Activated effector memory CD4-positive, alpha-beta T cell treated with anti-CD3 and anti-CD28 coated beads, Interleukin-2, amount 50 U/mL, for 16 hours (primary cell): ENCODE measurements at regions not wholly inside any gene's neighbourhood (a gene's known extent, or its start where the extent isn't known, plus 50 kb on each side); places are given as distances from the start of the nearest gene placed in this dataset.

Experiments
- DNase-seq: peaks from one replicate; pipeline ENCODE4 v3.0.0-alpha.2; 2020

DNA sequence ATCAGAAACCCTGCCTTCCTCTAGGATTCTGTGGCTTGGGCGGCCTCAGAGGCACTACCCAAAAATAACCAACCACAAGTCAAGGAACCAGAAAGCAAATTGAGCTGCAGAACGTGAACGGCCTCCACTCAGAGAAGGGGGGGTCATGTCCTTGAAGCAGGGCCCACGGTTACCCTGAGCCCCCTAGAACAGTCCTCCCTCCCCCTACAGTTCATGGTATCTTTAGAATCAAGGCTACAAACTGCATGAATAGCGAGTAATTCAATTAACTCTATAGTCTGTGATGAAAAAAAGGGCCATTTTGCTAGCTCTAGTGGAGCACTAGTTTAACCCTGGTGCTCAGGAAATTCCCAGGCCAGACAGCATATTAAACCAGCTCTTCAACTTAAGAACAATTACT, 79.0 kb upstream of the ZNF507 start:
- no peak for DNase-seq

DNA sequence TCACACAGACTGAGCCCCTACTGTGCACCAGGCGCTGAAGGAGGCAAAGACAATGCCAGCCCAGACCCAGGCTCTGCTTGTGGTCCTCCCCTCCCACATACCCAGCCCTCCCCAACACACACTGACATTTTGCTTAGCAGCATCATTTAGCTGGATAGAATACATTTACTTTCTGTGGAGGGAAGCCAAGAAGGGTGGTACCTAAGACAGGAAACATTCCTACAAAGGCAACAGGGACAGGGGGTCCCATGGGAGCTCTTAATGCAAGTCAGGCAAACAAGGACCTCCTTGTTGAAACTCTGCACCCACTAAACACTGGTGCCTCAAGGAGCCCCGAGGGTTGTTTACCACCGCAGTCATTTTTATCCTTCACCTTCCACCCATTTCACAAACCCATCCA, 77.0 kb upstream of the ZNF507 start:
- no peak for DNase-seq

GRCh38 chr19:32269831-32270230, 75.6 kb upstream of the ZNF507 start:
- DNase-seq: no peak

DNA sequence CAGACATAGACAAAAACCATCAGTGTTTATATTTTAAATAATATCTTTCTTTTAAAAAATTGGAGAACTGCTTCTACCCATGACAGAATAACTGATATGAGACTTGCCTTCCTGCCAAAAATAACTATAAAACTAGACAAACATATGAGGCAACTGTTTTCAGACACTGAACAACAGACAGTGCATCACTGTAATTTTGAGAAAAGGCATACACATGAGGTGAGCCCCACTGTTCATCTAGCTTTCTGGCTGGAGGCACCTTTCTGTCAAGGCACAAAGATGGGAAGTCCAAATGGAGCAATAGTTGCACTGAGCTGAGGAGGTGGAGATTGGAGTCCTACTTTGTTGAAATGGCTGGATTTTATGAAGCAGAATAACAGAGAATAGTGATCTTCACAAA, 71.9 kb upstream of the ZNF507 start:
- no peak for DNase-seq

DNA sequence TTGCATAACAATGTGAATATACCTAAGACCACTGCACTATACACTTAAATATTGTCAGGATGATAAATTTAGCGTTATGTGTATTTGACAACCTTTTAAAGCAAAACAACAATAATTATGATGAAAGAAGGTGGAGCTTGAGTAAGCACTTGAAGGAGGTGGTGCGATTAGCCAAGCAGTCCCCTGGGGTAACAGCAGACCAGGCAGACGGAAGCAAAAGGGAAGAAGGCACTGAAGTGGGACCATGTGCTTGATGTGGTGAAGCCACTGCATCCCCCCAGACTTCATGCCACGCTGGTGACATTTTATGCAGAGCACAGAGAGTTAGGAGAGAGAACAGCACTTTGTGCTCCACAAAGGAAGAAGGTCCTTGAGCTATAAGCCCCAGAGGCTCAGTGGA, 58.3 kb upstream of the ZNF507 start:
- no peak for DNase-seq

DNA sequence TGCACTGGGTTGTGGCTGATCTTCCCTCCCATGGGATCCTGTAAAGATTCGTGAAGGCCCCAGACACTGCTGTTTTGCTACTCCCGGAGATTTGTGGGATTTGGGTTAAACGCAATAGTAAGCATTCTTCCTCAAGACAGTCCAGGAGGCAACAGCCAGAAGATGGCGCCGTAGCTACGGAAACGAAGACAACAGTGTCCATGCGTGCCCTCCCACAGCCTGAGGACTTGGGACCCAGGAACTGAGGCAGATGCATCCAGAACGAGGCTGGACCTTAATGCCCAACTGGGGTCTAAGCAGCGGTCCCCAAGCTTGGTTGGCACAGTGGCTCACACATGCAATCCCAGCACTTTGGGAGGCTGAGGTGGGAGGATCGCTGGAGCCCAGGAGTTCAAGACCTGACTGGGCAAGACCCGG, 57.6 kb upstream of the ZNF507 start:
- DNase-seq: no peak

- no peak for DNase-seq
These were observed 55.7 kb upstream of the ZNF507 start for GRCh38 chr19:32289566-32290210.

GRCh38 chr19:32291876-32292275, 53.5 kb upstream of the ZNF507 start:
- no peak for DNase-seq

DNA sequence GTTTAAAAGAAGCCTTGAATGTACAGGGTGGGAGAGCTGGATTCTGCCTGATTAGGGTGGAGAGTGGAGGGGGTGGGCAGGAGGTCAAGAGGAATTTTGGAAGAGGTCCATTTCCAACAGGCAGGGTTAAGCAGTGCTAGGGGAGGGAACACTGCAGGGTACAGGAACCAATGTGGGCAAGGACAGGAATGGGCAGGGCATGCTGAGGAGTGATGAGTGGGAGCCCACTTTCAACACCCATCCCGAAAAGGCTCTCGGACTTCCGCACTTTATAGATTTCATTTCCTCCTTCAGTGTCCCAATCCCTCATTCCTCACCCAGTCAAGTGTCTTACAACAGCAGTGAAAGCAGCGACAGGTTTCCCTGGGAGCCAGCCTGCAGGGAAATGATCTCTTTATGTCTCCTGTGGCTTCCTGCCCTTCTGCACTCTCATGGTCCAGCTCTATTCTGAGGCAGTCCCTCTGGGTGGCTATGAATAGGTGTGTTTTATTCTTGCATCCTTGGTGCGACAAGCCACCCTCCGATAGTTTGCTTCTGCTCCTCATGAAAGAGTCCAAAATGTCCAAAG, 50.5 kb upstream of the ZNF507 start:
- no peak for DNase-seq
